PC-9 (cell line): ENCODE measurements at regions not wholly inside any gene's neighbourhood (a gene's known extent, or its start where the extent isn't known, plus 50 kb on each side); places are given as distances from the start of the nearest gene placed in this dataset.

Source experiments
- BruUV-seq: library from RNA; stranded (reverse); fragments of 400-500 nt; replicated peaks from 2 replicates; lab custom pipeline; 2021; lab: Mats Ljungman, UMichigan
- CTCF ChIA-PET: fragments of 300-600 bp; sonication (Branson Sonifier 250); formaldehyde crosslinking; loops from one replicate; lab custom pipeline; 2022; ENCODE audit warnings: antibody characterized with exemption; lab: Charles Lee
- POLR2A ChIA-PET: fragments of 300-600 bp; sonication (Branson Sonifier 250); formaldehyde crosslinking; loops from one replicate; lab custom pipeline; 2022; ENCODE audit warnings: antibody characterized with exemption; ENCODE audit not compliant: unreplicated experiment; lab: Charles Lee
- DNase-seq, 2 experiments: peaks; one replicate each; pipeline versions ENCODE4 v3.0.0 to v3.0.0-alpha.2; 2015 to 2022; ENCODE audit warnings: mixed read lengths in 1 of 2
- H2AFZ ChIP-seq: fragments of 200-600 bp; sonication (generic); 2 replicates; pipeline ENCODE4 v1.8.1; 2017; ENCODE audit warnings: antibody characterized with exemption
- H3F3A ChIP-seq: fragments of 200-600 bp; sonication (generic); 2 replicates; pipeline ENCODE4 v1.8.1; 2017; ENCODE audit warnings: antibody characterized with exemption, mild to moderate bottlenecking, low read depth; ENCODE audit not compliant: insufficient read depth
- H3K27ac ChIP-seq: fragments of 200-600 bp; sonication (generic); 2 replicates; pipeline ENCODE4 v1.6.1; 2016; ENCODE audit warnings: mixed run types
- H3K27me3 ChIP-seq: fragments of 200-600 bp; sonication (generic); 2 replicates; pipeline ENCODE4 v1.6.1; 2016; ENCODE audit warnings: low read depth, mixed run types; ENCODE audit not compliant: insufficient read depth
- H3K36me3 ChIP-seq: fragments of 200-600 bp; sonication (generic); 2 replicates; pipeline ENCODE4 v1.6.1; 2016; ENCODE audit warnings: low read depth, mixed run types
- H3K4me1 ChIP-seq: fragments of 200-600 bp; sonication (generic); replicated peaks from 2 replicates; pipeline ENCODE4 v1.6.1; 2016; ENCODE audit warnings: mixed run types; ENCODE audit not compliant: insufficient read depth
- H3K4me2 ChIP-seq: fragments of 200-600 bp; sonication (generic); 2 replicates; pipeline ENCODE4 v1.6.1; 2017; ENCODE audit warnings: mixed run types
- H3K4me3 ChIP-seq: fragments of 200-600 bp; sonication (generic); 2 replicates; pipeline ENCODE4 v1.6.1; 2016; ENCODE audit warnings: mixed run types
- H3K79me2 ChIP-seq: fragments of 200-600 bp; sonication (generic); 2 replicates; pipeline ENCODE4 v1.6.1; 2017; ENCODE audit warnings: low read depth, mixed run types
- H3K9me2 ChIP-seq: fragments of 200-600 bp; sonication (generic); 2 replicates; pipeline ENCODE4 v1.8.1; 2017; ENCODE audit warnings: mild to moderate bottlenecking; ENCODE audit not compliant: insufficient read depth
- H3K9me3 ChIP-seq: fragments of 200-600 bp; sonication (generic); 2 replicates; pipeline ENCODE4 v1.8.1; 2016; ENCODE audit warnings: low read depth; ENCODE audit not compliant: insufficient read depth
- H4K20me1 ChIP-seq: fragments of 200-600 bp; sonication (generic); 2 replicates; pipeline ENCODE4 v1.8.1; 2017; ENCODE audit not compliant: insufficient read depth
- EZH2 ChIP-seq: fragments of 200-600 bp; sonication (generic); IDR thresholded peaks from 2 replicates; pipeline ENCODE4 v1.8.0; 2017; ENCODE audit warnings: antibody characterized with exemption, low read depth
- intact Hi-C: fragments of 100-400 bp; cut with micrococcal nuclease; formaldehyde crosslinking; loops from one replicate; pipeline ENCODE4 v1.10.0; 2022; ENCODE audit not compliant: unreplicated experiment
- TF ChIP-seq, protein P1 (sequence below): fragments of 200-600 bp; sonication (generic); conservative IDR thresholded peaks from 2 replicates; pipeline ENCODE4 v1.6.1; 2017; ENCODE audit warnings: mixed run types, antibody characterized with exemption, mild to moderate bottlenecking, moderate library complexity

DNA sequence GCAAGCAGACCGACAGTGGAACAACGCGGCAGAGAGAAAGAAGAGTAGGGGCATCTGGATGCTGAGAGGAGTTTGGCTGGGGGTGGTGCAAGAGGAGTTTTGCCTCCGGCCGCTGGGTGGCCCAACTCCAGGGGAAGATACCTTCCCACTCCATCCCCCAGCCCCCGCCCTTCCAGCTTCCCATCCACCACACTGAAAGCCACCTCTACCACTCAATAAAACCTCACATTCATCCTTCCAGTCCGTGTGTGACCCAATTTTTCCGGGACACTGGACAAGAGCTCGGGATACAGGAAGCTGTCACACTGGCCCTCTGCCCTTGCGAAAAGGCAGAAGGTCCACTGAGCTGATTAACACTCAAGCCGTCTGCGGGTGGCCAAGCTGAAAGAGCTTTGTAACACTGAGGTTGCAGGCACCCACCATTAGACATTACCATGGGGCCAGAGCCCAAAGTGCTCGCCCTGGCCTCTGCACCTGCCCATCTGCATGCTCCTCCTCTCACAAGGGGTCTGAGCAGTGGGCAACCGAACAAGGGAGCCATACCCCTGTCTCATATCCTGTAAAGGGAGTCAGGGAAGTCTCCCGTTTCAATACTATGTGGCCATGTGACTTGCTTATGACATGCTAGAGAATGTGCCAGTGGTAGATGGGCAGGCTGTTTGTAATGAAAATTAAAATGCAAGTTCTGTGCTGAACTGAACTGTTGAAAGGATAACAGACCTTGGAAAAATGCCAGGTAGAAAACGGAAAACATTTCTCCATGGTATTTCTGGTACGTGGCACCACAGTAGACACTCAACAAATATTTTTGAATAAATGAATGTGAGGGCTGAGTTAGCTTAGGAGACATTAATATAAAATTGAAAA is 205.1 kb upstream of the STARD13 start:
- no peaks in the 10 kb centered on the region for H3K79me2 ChIP-seq
- no TSS peak for BruUV-seq
- H3K4me3 ChIP-seq: no peak overlapping the region
- no peaks in the 10 kb centered on the region for H4K20me1 ChIP-seq
- TF ChIP-seq, protein P1, sequence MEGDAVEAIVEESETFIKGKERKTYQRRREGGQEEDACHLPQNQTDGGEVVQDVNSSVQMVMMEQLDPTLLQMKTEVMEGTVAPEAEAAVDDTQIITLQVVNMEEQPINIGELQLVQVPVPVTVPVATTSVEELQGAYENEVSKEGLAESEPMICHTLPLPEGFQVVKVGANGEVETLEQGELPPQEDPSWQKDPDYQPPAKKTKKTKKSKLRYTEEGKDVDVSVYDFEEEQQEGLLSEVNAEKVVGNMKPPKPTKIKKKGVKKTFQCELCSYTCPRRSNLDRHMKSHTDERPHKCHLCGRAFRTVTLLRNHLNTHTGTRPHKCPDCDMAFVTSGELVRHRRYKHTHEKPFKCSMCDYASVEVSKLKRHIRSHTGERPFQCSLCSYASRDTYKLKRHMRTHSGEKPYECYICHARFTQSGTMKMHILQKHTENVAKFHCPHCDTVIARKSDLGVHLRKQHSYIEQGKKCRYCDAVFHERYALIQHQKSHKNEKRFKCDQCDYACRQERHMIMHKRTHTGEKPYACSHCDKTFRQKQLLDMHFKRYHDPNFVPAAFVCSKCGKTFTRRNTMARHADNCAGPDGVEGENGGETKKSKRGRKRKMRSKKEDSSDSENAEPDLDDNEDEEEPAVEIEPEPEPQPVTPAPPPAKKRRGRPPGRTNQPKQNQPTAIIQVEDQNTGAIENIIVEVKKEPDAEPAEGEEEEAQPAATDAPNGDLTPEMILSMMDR: no peak
- no peak for TF ChIP-seq EZH2
- POLR2A ChIA-PET: no interaction called here
- H2AFZ ChIP-seq: 0 out of 2 replicates have a peak overlapping the region, but pooled peaks have one; percentile 8
- DNase-seq: no peak
- peaks cover 11% of the 10 kb centered on the region for H3K4me1 ChIP-seq
- CTCF ChIA-PET: no interaction called here
- no peaks in the 10 kb centered on the region for H3K36me3 ChIP-seq
- no peaks in the 10 kb centered on the region for H3K9me3 ChIP-seq
- no peaks in the 10 kb centered on the region for H3K9me2 ChIP-seq
- no peak overlapping the region for H3K27ac ChIP-seq
- no peaks in the 10 kb centered on the region for H3K27me3 ChIP-seq
- H3K4me2 ChIP-seq: no peak overlapping the region
- H3F3A ChIP-seq: 0 out of 2 replicates have a peak, but pooled peaks cover 6% of the 10 kb centered on the region
- intact Hi-C loops: no loop called here

- ChIA-PET CTCF (no interaction called here), POLR2A (no interaction called here)
- Histone ChIP-seq H3K4me1 (peaks cover 11% of the 10 kb centered on the region), H2AFZ (no peak overlapping the region), H3K27me3 (no peaks in the 10 kb centered on the region), H3K9me3 (no peaks in the 10 kb centered on the region), H3K4me2 (no peak overlapping the region), H3K36me3 (no peaks in the 10 kb centered on the region), H3K27ac (no peak overlapping the region), H4K20me1 (no peaks in the 10 kb centered on the region), H3F3A (peaks cover 6% of the 10 kb centered on the region; the same call in 1 of the 2 replicates), H3K4me3 (no peak overlapping the region), H3K9me2 (no peaks in the 10 kb centered on the region), H3K79me2 (no peaks in the 10 kb centered on the region)
- no peak for DNase-seq
- BruUV-seq: no TSS peak
- TF ChIP-seq, protein P1: no peak
- no peak for TF ChIP-seq EZH2
- intact Hi-C loops: no loop called here
Measured at GRCh38 chr13:33493672-33494365, 208.3 kb upstream of the STARD13 start.

- TF ChIP-seq, protein P1: no peak
- no peak for TF ChIP-seq EZH2
- no peak overlapping the region for H3K4me3 ChIP-seq
- no peaks in the 10 kb centered on the region for H3K9me2 ChIP-seq
- BruUV-seq: no TSS peak
- H3K4me1 ChIP-seq: peaks cover 11% of the 10 kb centered on the region
- no peaks in the 10 kb centered on the region for H4K20me1 ChIP-seq
- H2AFZ ChIP-seq: no peak overlapping the region
- no peaks in the 10 kb centered on the region for H3K36me3 ChIP-seq
- peak; percentile 42 for DNase-seq
- peaks cover 6% of the 10 kb centered on the region; the same call in 1 of the 2 replicates for H3F3A ChIP-seq
- no peak overlapping the region for H3K27ac ChIP-seq
- CTCF ChIA-PET: no interaction called here
- POLR2A ChIA-PET: interaction anchor here (0.5 to 0.7 kb wide), 3 partner anchors 15 to 227 kb away, joined by 3 to 6 read pairs (median 3); no protein-coding TSS in a partner anchor
- no peaks in the 10 kb centered on the region for H3K79me2 ChIP-seq
- no peak overlapping the region for H3K4me2 ChIP-seq
- intact Hi-C loops: no loop called here
- no peaks in the 10 kb centered on the region for H3K9me3 ChIP-seq
- H3K27me3 ChIP-seq: no peaks in the 10 kb centered on the region
Measured at GRCh38 chr13:33494596-33495204, 209.1 kb upstream of the STARD13 start.
